ENCODE measurements at regions not wholly inside any gene's neighbourhood (a gene's known extent, or its start where the extent isn't known, plus 50 kb on each side); places are given as distances from the start of the nearest gene placed in this dataset.

DNA sequence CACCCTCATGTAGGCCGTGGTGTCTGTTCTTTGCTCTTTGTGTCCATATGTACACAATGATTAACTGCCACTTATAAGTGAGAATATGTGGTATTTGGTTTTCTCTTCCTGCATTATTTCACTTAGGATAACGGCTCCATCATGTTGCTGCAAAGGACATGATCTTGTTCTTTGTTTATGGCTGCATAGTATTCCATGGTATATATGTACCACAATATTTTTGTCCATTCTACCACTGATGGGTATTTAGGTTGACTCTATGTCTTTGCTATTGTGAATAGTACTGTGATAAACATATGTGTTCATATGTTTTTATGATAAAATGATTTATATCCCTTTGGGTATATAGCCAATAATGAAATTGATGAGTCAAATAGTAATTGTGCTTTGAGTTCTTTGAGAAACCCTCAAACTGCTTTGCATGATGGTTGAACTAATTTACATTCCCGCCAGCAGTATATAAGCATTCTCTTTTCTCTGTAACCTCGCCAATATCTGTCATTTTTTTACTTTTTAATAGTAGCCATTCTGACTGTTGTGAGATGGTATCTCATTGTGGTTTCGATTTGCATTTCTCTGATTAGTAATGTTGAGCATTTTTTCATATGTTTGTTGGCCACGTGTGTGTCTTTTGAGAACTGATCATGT lies 174.4 kb upstream of the NT5E start:
- TF ChIP-seq EZH2 (IDR thresholded peaks at IDR 0.05): no peak
- no peak for TF ChIP-seq POLR2AphosphoS5 (IDR thresholded peaks at IDR 0.05; ENCODE audit: borderline replicate concordance, low read depth, low read length)
